Endodermal cell (in vitro differentiated cells): ENCODE measurements at regions not wholly inside any gene's neighbourhood (a gene's known extent, or its start where the extent isn't known, plus 50 kb on each side); places are given as distances from the start of the nearest gene placed in this dataset.

Experiments used
- DNase-seq: peaks from one replicate; pipeline ENCODE4 v3.0.0-alpha.2; 2017
- H3K27ac ChIP-seq: 2 replicates; pipeline ENCODE4 v1.5.1; 2013; ENCODE audit warnings: mild to moderate bottlenecking, low read depth, low read length, moderate library complexity
- H3K27me3 ChIP-seq: 2 replicates; pipeline ENCODE4 v1.6.1; 2013; ENCODE audit warnings: mild to moderate bottlenecking, low read length, moderate library complexity; ENCODE audit not compliant: insufficient read depth, control insufficient read depth, poor library complexity, severe bottlenecking
- H3K36me3 ChIP-seq: 2 replicates; pipeline ENCODE4 v1.7.0; 2013; ENCODE audit warnings: mild to moderate bottlenecking, low read length, moderate library complexity; ENCODE audit not compliant: control insufficient read depth, insufficient read depth
- H3K4me1 ChIP-seq: one replicate; pipeline ENCODE4 v1.7.0; 2013; ENCODE audit warnings: low read length; ENCODE audit not compliant: control insufficient read depth, insufficient read depth
- H3K4me3 ChIP-seq: 2 replicates; pipeline ENCODE4 v1.5.1; 2013; ENCODE audit warnings: mild to moderate bottlenecking, low read length, moderate library complexity
- H3K9ac ChIP-seq: 2 replicates; pipeline ENCODE4 v1.6.1; 2013; ENCODE audit warnings: mild to moderate bottlenecking, low read length, moderate library complexity; ENCODE audit not compliant: poor library complexity, severe bottlenecking; ENCODE audit errors: extremely low read depth
- H3K9me3 ChIP-seq: 2 replicates; pipeline ENCODE4 v1.6.1; 2013; ENCODE audit warnings: mild to moderate bottlenecking, low read length, moderate library complexity; ENCODE audit not compliant: control insufficient read depth
- H3K27ac Mint-ChIP-seq: 2 replicates; pipeline ENCODE4 v1.8.0; 2020; ENCODE audit warnings: mixed read lengths
- H3K27me3 Mint-ChIP-seq: 2 replicates; pipeline ENCODE4 v1.8.0; 2021; ENCODE audit warnings: mild to moderate bottlenecking, mixed read lengths; ENCODE audit not compliant: insufficient read depth
- H3K36me3 Mint-ChIP-seq: 2 replicates; pipeline ENCODE4 v1.8.0; 2020; ENCODE audit warnings: low read depth, mixed read lengths
- H3K4me1 Mint-ChIP-seq: 2 replicates; pipeline ENCODE4 v1.8.0; 2020; ENCODE audit warnings: mixed read lengths
- H3K4me3 Mint-ChIP-seq: 2 replicates; pipeline ENCODE4 v1.8.0; 2020; ENCODE audit warnings: mild to moderate bottlenecking, moderate library complexity, mixed read lengths
- H3K9me3 Mint-ChIP-seq: 2 replicates; pipeline ENCODE4 v1.8.0; 2020; ENCODE audit warnings: mild to moderate bottlenecking, mixed read lengths
- CTCF ChIP-seq: fragments of 200-600 bp; sonication (generic); conservative IDR thresholded peaks from 2 replicates; pipeline ENCODE4 v1.5.0; 2021; ENCODE audit warnings: antibody characterized with exemption, mild to moderate bottlenecking
- WGBS, 2 experiments: methylation state at CpG; one replicate each; pipeline versions ENCODE4 v1.1.5 to v1.1.7; 2013; ENCODE audit warnings: missing lambda C conversion rate in 2 of 2, mixed read lengths in 1 of 2; ENCODE audit not compliant: insufficient coverage in 1 of 2, insufficient read length in 1 of 2; 5-methylcytosine and 5-hydroxymethylcytosine counted together

- DNase-seq, result peak; percentile 46
- 0 to 79% methylated on average over 1 of the region's 1 CpG for WGBS, 2 experiments
- Mint-ChIP-seq H3K36me3 (no peaks in the 10 kb centered on the region), H3K27me3 (no peaks in the 10 kb centered on the region), H3K9me3 (no peaks in the 10 kb centered on the region), H3K27ac (no peak overlapping the region), H3K4me3 (no peak overlapping the region), H3K4me1 (peaks cover 7% of the 10 kb centered on the region)
- no peaks in the 10 kb centered on the region for H3K9me3 ChIP-seq
- H3K9ac ChIP-seq, result no peak overlapping the region
- H3K27me3 ChIP-seq, result no peaks in the 10 kb centered on the region
- H3K4me1 ChIP-seq, result no peaks in the 10 kb centered on the region
- H3K4me3 ChIP-seq, result no peak overlapping the region
- TF ChIP-seq CTCF, result no peak
- no peaks in the 10 kb centered on the region for H3K36me3 ChIP-seq
- peak overlapping the region; percentile 26 for H3K27ac ChIP-seq
Measured at GRCh38 chr4:133096972-133097371, 52.1 kb upstream of the PCDH10 start.
